ENCODE measurements at regions not wholly inside any gene's neighbourhood (a gene's known extent, or its start where the extent isn't known, plus 50 kb on each side); places are given as distances from the start of the nearest gene placed in this dataset.

DNA sequence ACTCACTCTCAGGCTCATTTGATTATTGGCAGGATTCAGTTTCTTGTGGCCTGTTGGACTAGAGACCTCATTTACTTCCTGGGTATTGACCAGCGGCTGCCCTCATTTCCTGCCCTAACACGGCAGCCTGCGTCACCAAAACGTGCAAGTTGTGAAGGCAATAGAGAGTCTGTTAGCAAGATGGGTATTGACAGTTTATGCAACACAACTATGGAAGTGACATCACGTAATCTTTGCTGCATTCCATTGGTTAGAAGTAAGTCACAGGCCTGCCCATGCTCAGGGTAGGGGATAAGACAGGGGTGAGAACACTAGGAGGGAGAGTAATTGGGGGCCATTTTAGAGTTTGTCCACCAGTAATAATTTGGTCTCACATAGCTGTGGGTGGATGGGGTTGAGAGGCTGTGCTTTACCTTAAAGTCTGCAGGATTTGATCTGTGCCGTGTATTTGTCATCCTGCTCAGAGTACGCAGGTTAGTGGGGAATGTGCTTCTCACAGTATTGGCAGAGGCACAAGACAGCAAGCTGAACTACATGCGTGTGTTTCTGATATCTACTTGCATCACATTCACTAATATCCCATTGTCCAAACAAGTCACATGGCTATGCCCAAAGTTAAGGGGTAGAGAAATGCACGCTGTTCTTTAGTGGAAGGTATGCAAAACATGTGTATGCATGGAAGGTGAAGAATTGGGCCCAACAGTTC, 83.3 kb downstream of the EDEM1 start:
- no peak for DNase-seq

DNA sequence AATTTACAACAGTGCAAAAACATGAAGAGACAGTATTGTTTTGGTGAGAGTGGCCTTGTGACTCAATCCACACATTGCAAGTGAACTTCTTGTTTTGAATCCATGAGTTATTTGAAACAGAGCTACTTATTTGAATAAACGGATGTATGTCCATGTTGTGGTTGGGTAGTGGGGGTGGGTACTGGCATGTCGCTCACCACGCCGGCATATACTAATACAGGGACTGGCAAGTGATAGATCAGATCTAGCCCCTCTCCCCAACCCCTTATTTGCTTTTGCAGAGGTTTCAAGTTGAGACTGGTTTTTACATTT, 83.8 kb downstream of the EDEM1 start:
- DNase-seq: peak; percentile 7 to 27

DNA sequence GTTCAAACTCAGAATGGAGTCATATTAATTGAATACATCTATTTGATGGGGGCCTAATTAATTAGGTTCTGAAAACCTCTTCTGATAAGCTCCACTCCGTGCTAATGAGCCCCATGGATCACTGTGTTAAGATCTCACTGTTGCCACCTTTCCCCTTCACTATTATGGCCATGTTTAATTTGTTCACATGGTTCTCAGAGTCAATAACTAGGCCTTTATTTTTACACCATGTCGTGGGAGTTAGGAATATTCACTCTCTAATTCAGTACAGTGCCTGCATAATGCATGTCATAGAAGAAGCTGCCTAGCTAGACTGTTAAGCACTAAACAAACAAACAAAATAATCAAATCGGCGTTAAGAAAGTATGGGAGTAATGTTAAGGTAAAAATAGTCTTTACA, 84.9 kb downstream of the EDEM1 start:
- DNase-seq: no peak

DNA sequence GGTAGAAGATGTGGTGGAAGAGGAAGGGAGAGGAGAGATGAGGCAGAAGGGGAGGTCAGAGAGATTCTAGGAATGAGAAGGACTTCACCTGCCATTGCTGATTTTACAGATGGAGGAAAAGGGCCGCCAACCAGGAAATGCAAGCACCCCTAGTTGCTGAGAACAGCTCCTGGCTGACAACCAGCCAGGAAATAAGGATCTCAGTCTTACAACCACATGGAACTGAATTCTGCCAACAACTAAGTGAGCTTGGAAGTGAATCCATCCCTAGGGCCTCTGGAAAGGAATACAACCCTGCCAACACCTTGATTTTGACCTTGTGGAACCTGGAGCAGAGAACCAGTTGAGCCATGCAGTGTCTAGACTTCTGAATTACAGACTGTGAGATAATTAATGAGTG, 86.6 kb downstream of the EDEM1 start:
- DNase-seq: no peak

DNA sequence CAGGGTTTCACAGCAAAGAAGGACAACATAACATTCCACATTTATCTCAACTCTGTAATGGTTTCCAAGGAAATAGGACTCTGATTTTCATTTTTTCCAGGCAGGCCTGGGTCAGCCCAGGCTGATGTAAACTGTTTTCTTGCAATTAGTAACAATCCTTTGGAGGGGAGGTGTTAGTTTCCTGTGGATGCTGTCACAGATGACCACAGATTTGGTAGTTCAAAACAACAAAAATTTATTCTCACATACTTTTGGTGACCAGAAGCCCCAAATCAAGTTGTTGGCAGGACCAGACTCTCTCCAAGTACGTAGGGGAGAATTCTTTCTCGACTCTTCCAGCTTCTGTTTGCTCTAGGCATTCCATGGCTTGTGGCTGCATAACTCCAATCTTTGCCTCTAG, 88.0 kb downstream of the EDEM1 start:
- no peak for DNase-seq

DNA sequence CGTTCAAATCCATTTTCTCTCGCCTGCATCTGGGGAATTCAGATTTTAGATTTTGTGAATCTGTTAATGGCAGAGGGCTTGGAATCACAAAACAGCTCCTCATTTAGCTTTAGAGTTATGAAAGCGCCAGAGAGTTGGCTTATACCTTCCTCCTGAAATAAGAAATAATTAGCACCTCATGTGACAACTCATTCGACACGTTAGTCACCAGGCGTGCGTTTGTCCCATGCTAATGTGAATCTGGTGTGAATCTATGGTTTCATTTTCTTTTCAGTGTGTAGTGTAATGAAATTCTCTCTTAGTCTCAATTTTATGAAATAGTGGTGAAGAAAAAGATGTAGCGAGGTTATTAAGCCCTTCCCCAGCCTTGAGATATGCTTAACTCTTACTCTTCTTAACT, 89.4 kb downstream of the EDEM1 start:
- DNase-seq: no peak

DNA sequence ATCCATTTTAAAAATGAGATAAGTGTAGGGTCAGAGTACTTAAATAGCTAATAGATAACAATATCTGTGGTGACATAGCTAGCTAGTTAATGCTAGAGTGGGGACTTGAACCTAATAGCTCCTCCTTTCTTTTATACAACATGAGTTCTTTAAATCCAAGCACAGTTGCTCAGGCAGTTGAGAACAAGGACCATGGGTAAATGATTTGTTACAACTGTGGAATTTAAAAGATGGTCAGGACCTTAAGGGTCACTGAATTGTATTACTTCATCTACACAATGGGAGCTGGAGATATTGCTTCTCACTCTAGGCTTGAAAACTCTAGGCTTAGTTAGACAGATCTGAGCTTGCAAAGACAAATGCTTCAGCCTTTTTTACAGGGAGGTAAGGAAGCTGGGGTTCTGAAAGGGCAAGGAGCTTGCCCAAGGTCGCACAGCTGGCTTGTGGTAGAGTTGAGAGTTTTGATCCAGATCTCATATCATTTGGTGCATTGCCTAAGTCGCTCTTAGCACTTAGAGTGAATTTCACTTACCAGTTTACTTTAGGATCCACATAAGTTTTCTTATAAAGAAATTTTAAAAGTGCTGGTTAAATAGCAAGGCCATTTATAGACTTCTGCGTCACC, 90.2 kb downstream of the EDEM1 start:
- DNase-seq: no peak

DNA sequence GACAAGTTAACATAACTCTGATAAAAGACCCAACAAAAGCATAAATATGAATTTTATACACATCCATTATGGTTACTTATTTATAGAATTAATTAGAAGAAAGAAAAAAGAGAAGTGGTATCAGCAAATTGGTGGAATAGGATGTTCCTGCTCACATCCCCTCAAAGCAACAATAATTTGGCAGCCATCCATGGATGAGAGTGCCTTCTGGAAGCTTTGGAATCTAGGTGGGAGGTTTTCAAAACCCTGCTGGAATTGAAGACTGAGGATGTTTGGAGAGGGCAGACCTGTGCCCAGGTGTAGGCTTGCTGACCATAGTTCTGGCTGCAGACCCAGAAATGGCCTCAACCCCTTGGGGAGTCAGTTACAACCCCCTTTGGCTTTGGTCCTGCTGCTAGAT, 91.2 kb downstream of the EDEM1 start:
- DNase-seq: no peak

DNA sequence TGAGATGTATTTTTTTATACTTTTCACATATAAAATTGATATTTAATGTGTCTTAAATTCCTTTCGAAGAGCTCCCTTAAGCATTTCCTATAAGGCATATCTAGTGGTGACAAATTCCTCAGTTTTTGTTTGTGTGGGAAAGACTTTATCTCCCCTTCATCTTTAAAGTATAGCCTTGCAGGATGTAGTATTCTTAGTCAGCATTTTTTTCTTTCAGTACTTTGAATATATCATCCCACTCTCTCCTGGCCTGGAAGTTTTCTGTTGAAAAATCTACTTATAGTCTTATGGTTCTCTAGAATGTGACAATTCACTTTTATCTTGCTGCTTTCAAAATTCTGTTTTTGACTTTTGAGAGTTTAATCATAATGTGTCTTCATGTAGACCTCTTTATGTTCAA, 95.2 kb downstream of the EDEM1 start:
- no peak for DNase-seq

DNA sequence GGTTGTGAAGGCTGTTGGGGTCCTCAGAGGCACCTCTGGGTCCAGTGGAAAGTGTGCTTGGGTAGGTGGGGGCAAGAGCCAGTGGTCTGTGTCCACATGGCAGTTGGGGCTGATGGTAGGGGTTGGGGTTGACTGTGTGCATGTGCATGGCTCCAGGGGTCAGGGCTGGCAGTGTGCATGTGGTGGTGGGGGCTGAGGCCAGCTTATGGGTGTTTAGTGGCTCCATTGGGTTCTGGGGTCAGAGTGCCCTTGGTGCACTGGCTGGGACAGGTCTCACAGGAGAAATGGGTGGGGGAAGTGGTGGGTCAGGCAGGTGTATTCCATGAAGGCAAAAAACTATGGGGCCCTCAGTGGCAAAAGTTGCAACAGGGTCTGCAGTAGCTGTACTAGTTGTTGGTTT, 97.9 kb downstream of the EDEM1 start:
- no peak for DNase-seq

DNA sequence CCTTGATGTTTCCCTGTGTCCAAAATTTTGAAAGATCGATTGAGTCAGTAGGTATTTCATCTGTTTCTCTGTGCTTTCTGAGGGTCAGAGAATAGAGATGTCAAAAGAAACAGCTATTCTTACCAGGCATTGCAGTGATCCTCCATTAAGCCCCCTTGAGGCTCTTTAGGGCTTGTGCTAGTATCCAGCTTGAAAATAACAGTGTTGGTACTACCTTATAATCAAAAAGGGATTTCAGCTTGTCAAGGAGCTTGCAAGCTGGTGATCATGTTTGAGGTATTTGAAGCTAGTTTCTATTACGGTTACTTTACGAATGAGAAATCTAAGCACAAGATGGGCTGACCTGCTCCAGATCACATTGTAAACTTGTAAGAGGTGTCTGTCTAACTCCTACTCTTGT, 103.4 kb downstream of the EDEM1 start:
- DNase-seq: no peak

DNA sequence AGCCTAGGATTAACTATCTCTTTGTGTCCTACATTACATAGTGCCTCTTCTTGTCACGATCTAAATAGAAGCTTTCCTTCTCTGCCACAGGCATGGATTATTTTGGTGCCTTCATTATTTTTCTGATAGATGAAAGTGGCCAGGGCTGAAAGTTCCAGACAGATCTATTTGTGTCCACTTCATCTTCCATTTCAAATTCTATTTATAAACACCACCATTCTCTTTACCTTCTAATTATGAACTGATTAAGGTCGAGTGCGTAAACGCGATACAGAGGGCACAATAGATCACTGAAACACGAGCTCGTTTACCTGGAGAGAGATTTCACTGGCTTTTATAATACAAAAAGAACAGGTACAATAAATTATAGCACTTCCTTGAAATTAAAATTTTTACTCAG, 105.0 kb downstream of the EDEM1 start:
- DNase-seq: no peak

DNA sequence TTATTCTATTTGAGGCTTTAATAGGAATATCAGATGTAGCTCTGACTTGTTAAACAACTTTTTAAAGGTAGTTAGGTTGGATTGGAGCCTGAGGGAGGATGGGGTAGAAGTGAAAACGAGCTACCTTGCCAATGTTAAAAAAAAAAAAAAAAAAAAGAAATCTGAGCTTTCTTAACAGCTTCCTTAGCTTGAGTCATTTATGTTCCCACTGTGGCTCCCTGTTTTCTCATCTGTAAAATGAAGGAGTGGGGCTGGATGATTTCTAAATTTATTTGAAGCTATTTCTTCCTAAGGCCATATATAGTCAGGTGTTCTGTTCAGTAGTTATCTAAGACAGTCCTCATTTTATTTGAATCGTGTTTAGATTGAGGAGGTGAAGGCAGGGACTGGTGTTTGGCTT, 105.7 kb downstream of the EDEM1 start:
- no peak for DNase-seq

DNA sequence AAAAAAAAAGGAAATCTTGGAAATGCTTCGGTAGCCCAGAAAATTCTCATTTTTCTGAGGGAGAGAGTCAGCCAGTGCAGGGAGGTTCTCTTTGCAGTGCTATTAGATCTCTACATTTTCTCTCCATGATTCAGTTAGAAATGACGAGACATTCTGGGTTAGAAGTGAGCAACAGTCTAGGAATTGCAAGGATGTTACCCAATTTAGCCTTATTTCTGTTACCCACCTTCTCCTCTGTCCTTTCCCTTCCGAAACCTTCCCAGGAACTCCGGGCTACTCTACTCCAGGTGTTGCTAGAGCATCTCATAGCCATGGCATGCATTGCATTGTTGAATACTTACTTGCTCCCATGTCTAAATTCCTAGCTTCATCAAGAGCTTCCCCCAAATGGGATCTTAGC, 106.8 kb downstream of the EDEM1 start:
- no peak for DNase-seq

DNA sequence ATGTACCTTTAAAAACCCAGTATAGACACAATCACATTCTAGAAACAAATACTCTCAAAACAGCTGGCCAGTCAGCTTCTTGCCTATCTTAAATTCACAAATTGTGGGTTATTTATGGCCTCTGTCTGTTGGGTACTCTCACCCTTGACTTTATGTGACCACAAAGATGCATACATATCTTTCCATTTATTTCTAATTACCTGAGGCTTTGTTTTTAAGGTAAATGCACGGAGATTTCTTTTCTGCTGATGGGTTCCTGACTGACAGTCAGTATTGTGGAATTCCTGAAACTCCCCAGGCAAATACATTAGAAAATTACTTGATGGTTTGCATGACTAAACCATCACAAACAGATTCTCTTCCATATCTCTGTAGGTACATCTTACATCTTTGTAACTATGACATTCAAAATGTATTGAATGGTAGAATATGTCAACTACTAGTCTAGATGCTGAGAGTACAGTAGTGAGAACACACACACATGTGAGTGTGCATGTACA, 107.7 kb downstream of the EDEM1 start:
- DNase-seq: no peak

DNA sequence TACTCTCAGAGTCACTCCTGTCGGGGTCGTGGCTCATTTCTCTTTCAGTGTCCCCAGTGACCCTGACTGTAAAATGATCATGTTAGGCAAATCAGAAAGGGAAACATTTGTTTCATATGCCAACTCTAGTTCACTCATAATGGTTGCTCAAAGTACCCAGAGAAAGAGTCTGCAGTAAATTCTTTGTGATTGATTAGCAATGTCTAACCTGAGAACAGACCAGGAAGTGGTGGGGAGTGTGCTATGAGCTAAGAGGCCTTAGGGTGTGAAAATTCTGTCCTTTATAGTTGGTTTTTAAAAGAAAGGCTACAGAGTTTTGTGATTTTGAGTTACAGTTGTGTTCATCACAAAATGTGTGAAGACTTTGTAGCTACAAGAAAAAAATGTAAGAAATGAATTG, 108.9 kb downstream of the EDEM1 start:
- DNase-seq: no peak

DNA sequence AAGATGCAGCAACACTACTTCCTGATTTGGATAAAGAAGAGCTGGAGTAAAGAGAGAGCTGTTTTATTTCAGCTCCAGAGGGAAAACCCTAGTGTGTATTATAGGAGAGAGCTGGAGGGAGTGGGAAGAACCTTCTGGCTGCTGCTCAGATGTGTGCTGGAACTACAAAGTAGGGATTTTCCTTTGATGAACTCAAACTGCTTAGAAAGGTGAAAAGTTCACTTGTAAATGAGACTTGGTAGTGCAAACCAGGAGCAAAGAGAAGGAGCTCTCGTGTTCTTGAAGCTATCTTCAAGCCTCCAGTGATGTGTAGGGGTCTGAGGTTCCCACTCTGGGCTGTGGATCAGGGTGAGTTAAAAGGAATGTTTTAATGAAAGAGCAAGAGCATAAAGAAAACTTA, 110.4 kb downstream of the EDEM1 start:
- DNase-seq: peak in 1 of 2 donors; percentile 3

DNA sequence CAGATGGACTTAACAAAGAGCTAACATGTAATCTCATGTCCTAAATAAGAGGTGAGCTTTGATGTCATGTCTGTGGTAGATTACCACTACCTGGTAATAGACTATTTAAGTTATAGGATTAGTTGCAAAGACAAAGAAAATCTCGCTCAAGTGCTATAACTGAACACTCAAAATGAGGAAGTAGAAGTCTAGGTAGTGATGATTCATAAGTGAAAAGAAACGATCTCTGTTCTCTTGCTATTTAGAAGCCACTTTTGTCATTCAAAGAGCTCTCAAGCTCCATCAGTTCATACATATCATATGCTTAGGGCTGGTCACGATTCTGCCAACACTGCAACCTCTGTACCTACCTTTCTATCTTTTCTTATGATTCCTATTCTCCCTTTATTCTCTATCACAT, 110.9 kb downstream of the EDEM1 start:
- DNase-seq: peak; percentile 30 to 33

DNA sequence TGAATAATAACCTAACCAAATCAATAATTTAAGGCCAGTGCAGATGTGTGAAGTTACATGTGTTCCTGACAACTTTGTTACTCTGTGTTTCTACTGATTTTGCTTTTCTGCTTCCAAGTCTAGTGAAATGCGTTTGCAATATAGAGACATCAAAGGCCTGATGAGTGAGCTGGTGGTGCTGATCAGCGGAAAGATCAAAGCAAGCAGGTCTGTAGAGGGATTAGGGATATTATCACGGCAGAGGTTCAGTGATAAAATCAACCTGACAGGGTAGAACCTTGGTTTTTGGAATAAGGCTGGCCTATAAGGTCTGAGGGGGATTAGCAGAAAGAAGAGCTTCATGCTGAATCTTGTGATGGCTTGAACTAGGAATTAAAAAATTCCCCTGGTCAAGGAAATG, 111.7 kb downstream of the EDEM1 start:
- DNase-seq: no peak

DNA sequence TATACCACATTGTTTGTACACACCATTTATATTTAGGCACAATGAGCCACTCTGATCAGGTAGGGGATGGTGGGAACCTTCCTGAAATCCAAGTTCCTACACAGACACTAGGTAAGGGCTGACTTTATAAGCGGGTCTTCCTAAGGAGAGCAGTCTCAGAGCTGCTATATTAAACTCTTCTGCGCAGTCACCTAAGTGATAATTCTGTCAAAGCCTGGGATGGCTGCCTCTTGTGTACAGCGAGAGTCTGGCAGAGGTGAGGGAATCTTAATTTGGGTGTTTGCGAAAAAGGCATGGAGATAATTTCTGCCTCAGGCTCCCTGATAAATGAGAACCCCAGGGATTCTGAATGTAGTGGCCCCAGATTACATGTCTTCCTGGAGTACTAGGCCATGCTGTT, 113.1 kb downstream of the EDEM1 start:
- DNase-seq: no peak

DNA sequence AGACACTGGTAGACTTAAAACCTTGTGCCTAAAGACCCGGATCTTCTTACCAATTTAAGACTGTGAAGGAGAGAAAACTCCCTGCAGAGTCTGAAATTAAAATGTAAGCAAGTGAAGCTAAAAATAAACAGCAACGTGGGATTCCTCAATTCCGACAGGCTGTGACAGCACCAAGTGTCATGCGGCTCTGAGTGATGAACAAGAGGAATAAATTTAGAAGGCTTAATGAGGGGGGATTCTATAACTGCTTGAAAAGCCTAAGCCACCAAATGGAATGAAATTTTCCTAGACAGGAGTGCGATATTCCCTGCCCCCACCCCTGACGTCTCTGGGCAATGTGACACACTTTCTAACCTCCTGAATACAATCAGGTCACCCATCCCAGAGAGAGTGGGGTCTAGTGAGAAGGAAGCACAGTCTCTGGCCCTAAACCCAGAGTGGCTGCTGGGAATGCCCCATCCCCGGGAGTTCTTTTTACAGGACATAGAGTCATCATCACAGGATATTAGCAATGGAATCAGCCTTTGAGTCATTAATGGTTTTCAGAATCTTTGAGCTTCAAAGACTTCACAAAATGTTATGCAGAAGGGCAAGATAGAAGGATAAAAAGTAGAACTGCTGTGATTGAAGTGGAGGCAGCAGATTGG, 114.3 kb downstream of the EDEM1 start:
- DNase-seq: peak in 1 of 2 donors; percentile 19

DNA sequence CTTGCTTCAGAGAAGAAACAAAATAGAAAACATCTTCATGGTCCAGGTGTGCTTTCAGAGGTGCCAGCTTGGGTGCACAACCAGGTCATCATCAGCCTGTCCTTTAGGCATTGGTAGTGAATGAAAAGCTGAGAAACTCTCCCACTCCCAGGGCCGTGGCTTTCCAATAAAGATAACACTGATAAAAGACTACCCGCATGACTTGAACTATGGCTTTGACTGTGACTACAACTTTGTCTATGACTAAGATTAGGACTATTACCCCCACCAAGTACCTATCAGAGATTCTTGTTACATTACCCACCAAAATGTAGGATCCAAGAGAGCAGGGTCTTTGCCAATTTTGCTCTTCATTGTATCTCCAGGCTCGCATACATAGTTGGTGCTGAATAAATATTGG, 115.2 kb downstream of the EDEM1 start:
- no peak for DNase-seq

DNA sequence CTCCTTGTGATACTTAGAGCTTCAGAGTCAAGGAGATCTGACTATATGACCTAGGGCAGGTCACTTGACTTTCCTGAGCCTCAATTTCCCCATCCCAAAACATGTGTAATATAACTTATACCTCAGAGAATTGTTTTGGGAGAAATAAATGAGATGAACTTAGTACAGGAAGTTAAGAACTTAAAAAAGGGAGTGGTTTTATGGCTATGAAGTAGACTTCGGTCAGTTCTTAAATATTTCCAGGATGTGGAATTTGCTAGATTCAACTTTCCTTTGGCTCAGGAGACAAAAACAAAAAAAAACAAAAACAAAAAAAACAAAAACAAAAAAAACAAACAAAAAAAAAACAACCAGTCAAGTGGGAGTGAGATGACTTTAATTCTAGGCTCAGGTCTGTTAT, 116.7 kb downstream of the EDEM1 start:
- DNase-seq: no peak
